Spleen (tissue), 7 donors: ENCODE measurements at regions not wholly inside any gene's neighbourhood (a gene's known extent, or its start where the extent isn't known, plus 50 kb on each side); places are given as distances from the start of the nearest gene placed in this dataset.

ENCODE experiments used
- CTCF ChIP-seq, 11 experiments: fragments of 200-600 bp in 7 of 11; fragments of 450-650 bp in 4 of 11; sonication (generic) in 4 of 11; IDR thresholded peaks in 8 of 11; conservative IDR thresholded peaks in 3 of 11; 1 replicate in 7 of 11; 2 replicates in 4 of 11; pipeline versions ENCODE4 v1.4.0 to v1.8.0; 2016 to 2021; ENCODE audit warnings: antibody characterized with exemption in 11 of 11, inconsistent platforms in 4 of 11, mild to moderate bottlenecking in 1 of 11
- POLR2A ChIP-seq, 3 donors: fragments of 450-650 bp; IDR thresholded peaks; one replicate each; pipeline ENCODE4 v1.5.1; 2017; ENCODE audit warnings: antibody characterized with exemption in 3 of 3, mild to moderate bottlenecking in 1 of 3
- POLR2AphosphoS5 ChIP-seq, 3 donors: sonication (generic); formaldehyde crosslinking; IDR thresholded peaks; one replicate each; pipeline ENCODE4 v1.5.1; 2017; ENCODE audit warnings: antibody characterized with exemption in 3 of 3
- donor health status: DM: no; HTN: no; CAD: no; lungs with moderate emphysema.
- donor health status: DM: no; HTN: no; CAD: no.
- donor health status: DM: no; HTN: no; CAD: no.

GRCh38 chr14:82410064-82410463 is 876.4 kb upstream of the SEL1L start:
- no peak for TF ChIP-seq CTCF (IDR thresholded peaks at IDR 0.05 in 8 of 11, conservative IDR thresholded peaks at IDR 0.05 in 3 of 11)
- TF ChIP-seq POLR2A (IDR thresholded peaks at IDR 0.05) = no peak
- no peak for TF ChIP-seq POLR2AphosphoS5 (IDR thresholded peaks at IDR 0.05)
